Hematopoietic multipotent progenitor cell (in vitro differentiated cells): ENCODE measurements at regions not wholly inside any gene's neighbourhood (a gene's known extent, or its start where the extent isn't known, plus 50 kb on each side); places are given as distances from the start of the nearest gene placed in this dataset.
"Not testable (repeated sequence)": the region's sequence is repeated elsewhere in the genome, so short reads cannot be mapped to it uniquely, and the experiment has no call there.

Experiments used
- DNase-seq, 3 donors: peaks; one replicate each; pipeline ENCODE4 v3.0.0-alpha.2; 2011 to 2015; ENCODE audit warnings: low read depth in 2 of 3, low spot score in 2 of 3

- no peak for DNase-seq
Measured at GRCh38 chr6:71681234-71681867, 205.0 kb upstream of the RIMS1 start.

- DNase-seq = not testable (repeated sequence)
Measured at GRCh38 chr6:71686021-71686677, 200.2 kb upstream of the RIMS1 start.

- DNase-seq = no peak
Measured at GRCh38 chr6:71698702-71699101, 187.6 kb upstream of the RIMS1 start.

- DNase-seq = no peak
Measured at GRCh38 chr6:71706523-71706922, 179.8 kb upstream of the RIMS1 start.

GRCh38 chr6:71707059-71707458, 179.3 kb upstream of the RIMS1 start:
- no peak for DNase-seq

- DNase-seq = no peak
Measured at GRCh38 chr6:71720705-71721104, 165.6 kb upstream of the RIMS1 start.

- DNase-seq = no peak
Measured at GRCh38 chr6:71721642-71722041, 164.7 kb upstream of the RIMS1 start.

GRCh38 chr6:71722736-71723135, 163.6 kb upstream of the RIMS1 start:
- no peak for DNase-seq

- no peak for DNase-seq
Measured at GRCh38 chr6:71724456-71725125, 161.8 kb upstream of the RIMS1 start.

- DNase-seq = no peak
Measured at GRCh38 chr6:71725126-71725470, 161.3 kb upstream of the RIMS1 start.

- DNase-seq = no peak
Measured at GRCh38 chr6:71726121-71726520, 160.2 kb upstream of the RIMS1 start.

GRCh38 chr6:71727632-71728294, 158.6 kb upstream of the RIMS1 start:
- no peak for DNase-seq

GRCh38 chr6:71730284-71730683, 156.1 kb upstream of the RIMS1 start:
- DNase-seq = no peak

GRCh38 chr6:71733970-71734899, 152.1 kb upstream of the RIMS1 start:
- DNase-seq = no peak

- DNase-seq = no peak
Measured at GRCh38 chr6:71737953-71738352, 148.4 kb upstream of the RIMS1 start.

- DNase-seq = no peak
Measured at GRCh38 chr6:71745525-71745924, 140.8 kb upstream of the RIMS1 start.

- no peak for DNase-seq
Measured at GRCh38 chr6:71766146-71766760, 120.1 kb upstream of the RIMS1 start.

GRCh38 chr6:71766796-71767195, 119.6 kb upstream of the RIMS1 start:
- DNase-seq = no peak

- no peak for DNase-seq
Measured at GRCh38 chr6:71768356-71768755, 118.0 kb upstream of the RIMS1 start.

GRCh38 chr6:71808865-71809264, 77.5 kb upstream of the RIMS1 start:
- DNase-seq = no peak
